Mucosa of stomach (tissue), 1 donor: ENCODE measurements at regions not wholly inside any gene's neighbourhood (a gene's known extent, or its start where the extent isn't known, plus 50 kb on each side); places are given as distances from the start of the nearest gene placed in this dataset.

ENCODE experiments used
- H3K27me3 ChIP-seq: one replicate; pipeline ENCODE4 v1.7.0; 2013; ENCODE audit warnings: mild to moderate bottlenecking, low read length; ENCODE audit not compliant: control insufficient read depth, insufficient read depth
- H3K36me3 ChIP-seq: one replicate; pipeline ENCODE4 v1.7.0; 2013; ENCODE audit warnings: low read length; ENCODE audit not compliant: control insufficient read depth, insufficient read depth
- H3K4me1 ChIP-seq: one replicate; pipeline ENCODE4 v1.7.0; 2013; ENCODE audit warnings: mild to moderate bottlenecking, low read length; ENCODE audit not compliant: control insufficient read depth, insufficient read depth
- H3K4me3 ChIP-seq: one replicate; pipeline ENCODE4 v1.7.0; 2013; ENCODE audit warnings: low read length
- H3K9ac ChIP-seq: one replicate; pipeline ENCODE4 v1.7.0; 2013; ENCODE audit warnings: mild to moderate bottlenecking, low read length, moderate library complexity
- H3K9me3 ChIP-seq: one replicate; pipeline ENCODE4 v1.7.0; 2013; ENCODE audit warnings: mild to moderate bottlenecking, low read length, moderate library complexity; ENCODE audit not compliant: control insufficient read depth
- donor health status: Pancreatic carcinoma.

GRCh38 chr6:41422161-41422560 is 86.8 kb downstream of the NCR2 start:
- Histone ChIP-seq H3K4me3 (no peak overlapping the region), H3K27me3 (no peaks in the 10 kb centered on the region), H3K9me3 (no peaks in the 10 kb centered on the region), H3K9ac (no peak overlapping the region), H3K36me3 (no peaks in the 10 kb centered on the region), H3K4me1 (peaks cover 29% of the 10 kb centered on the region)

- Histone ChIP-seq H3K27me3 (peaks cover 5% of the 10 kb centered on the region), H3K9me3 (no peaks in the 10 kb centered on the region), H3K4me3 (no peak overlapping the region), H3K4me1 (peaks cover 28% of the 10 kb centered on the region), H3K36me3 (no peaks in the 10 kb centered on the region), H3K9ac (no peak overlapping the region)
Observed at GRCh38 chr6:41423002-41423401, 87.6 kb downstream of the NCR2 start.

GRCh38 chr6:41424370-41425058 is 89.1 kb downstream of the NCR2 start:
- H3K4me3 ChIP-seq, result no peak overlapping the region
- H3K4me1 ChIP-seq, result peaks cover 34% of the 10 kb centered on the region
- H3K9me3 ChIP-seq, result no peaks in the 10 kb centered on the region
- peaks cover 5% of the 10 kb centered on the region for H3K27me3 ChIP-seq
- H3K9ac ChIP-seq, result no peak overlapping the region
- H3K36me3 ChIP-seq, result no peaks in the 10 kb centered on the region

DNA sequence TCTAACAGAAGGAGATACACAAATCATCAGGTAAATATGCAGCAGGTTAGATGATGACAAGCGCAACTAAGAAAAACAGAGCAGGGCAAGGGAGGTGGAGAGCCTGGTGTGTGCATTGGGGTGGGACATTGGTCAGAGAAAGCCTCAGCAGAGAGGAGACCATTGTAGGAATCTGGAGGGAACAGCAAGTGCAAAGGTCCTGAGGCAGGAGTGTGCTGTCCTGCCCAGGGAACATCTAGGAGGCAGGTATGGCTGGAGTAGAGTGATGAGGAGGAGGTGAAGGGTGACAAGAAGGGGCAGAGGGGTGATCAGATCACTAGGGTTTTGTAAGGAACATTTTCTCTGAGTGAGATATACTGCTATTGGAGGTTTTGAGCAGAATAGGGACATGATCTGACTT is 90.1 kb downstream of the NCR2 start:
- Histone ChIP-seq H3K9ac (no peak overlapping the region), H3K4me3 (no peak overlapping the region), H3K4me1 (peaks cover 40% of the 10 kb centered on the region), H3K36me3 (no peaks in the 10 kb centered on the region), H3K27me3 (peaks cover 5% of the 10 kb centered on the region), H3K9me3 (no peaks in the 10 kb centered on the region)

GRCh38 chr6:41426438-41426851 is 91.0 kb downstream of the NCR2 start:
- Histone ChIP-seq H3K4me3 (no peak overlapping the region), H3K9me3 (no peaks in the 10 kb centered on the region), H3K27me3 (peaks cover 5% of the 10 kb centered on the region)

DNA sequence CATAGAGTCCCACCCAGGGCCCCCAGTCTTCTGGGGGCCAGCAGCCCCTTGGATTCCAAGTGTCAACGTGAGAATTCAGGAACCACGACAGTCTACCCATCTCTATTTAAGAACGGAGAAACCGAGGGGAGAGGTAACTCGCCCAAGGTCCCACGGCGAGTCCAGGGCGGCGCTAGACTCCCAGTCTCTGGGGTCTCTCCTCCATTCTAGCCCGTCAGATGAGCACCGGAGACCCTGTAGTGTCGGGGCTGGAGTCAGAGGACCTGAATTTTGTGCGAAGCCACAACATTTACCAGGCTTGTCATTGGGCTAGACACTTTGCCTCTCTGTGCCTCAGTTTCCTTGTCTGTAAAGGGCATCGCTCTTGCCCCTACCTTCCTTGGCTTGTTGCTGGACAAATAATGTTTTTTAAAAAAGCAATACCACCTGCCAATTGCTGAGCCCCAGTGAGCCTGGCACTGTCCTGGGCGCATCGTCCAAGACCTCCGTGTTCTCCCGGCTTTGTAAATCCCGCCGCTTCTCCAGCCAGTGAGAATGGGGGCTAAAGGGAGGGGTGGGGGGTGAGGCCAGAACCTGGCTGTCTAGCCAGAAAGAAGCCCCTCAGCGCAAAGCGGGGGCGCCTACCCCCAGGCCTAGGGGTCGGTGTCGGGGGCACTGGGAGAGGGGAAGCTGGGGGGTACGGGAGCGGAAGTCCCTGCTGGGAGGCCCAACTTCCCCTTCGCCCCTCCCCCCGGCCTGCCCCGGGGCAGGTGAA is 91.7 kb downstream of the NCR2 start:
- Histone ChIP-seq H3K36me3 (no peaks in the 10 kb centered on the region), H3K27me3 (peaks cover 5% of the 10 kb centered on the region), H3K9ac (peak overlapping the region; percentile 74), H3K4me1 (peaks cover 45% of the 10 kb centered on the region), H3K9me3 (no peaks in the 10 kb centered on the region), H3K4me3 (peak overlapping the region; percentile 12)

More at GRCh38 chr6:41426438-41426851, 91.0 kb downstream of the NCR2 start:
- no peak overlapping the region for H3K9ac ChIP-seq
- no peaks in the 10 kb centered on the region for H3K36me3 ChIP-seq
- peaks cover 45% of the 10 kb centered on the region for H3K4me1 ChIP-seq

DNA sequence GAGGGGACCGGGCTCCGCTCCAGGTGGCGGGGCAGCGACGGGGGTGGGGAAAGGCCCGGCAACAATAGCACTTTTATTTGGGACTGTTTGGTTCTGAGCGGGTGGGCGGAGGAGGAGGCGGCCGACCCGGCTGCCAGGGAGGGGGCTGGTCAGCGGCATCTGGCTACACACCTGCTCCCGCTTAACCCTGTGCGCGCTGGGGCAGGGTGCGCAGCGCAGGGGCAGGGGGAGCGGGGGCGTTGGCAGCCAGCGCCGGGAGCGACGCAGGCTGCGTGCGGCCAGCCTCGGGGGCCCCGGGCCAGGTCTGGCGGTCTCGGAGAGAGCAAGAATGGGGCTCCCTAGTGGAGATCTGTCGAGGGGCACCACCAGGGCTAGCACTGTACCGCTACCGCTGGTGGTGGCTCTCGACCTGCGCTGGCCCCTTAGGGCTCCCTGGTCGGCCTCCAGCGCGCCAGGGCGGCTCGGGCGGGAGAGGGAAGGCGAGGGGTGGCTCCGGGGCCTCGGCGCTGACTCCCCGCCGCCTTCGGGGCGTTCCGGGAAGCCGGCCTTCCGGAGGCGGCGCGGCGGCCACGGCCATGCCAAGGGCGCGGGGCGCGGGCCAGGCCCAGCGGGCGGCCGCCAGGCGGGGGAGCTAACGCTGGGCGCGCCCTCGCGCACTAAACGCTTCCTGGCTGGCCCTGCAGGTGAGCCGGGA is 92.4 kb downstream of the NCR2 start:
- no peaks in the 10 kb centered on the region for H3K36me3 ChIP-seq
- peaks cover 5% of the 10 kb centered on the region for H3K27me3 ChIP-seq
- peak overlapping the region; percentile 12 for H3K4me3 ChIP-seq
- peaks cover 45% of the 10 kb centered on the region for H3K4me1 ChIP-seq
- no peaks in the 10 kb centered on the region for H3K9me3 ChIP-seq
- H3K9ac ChIP-seq, result peak overlapping the region; percentile 74

DNA sequence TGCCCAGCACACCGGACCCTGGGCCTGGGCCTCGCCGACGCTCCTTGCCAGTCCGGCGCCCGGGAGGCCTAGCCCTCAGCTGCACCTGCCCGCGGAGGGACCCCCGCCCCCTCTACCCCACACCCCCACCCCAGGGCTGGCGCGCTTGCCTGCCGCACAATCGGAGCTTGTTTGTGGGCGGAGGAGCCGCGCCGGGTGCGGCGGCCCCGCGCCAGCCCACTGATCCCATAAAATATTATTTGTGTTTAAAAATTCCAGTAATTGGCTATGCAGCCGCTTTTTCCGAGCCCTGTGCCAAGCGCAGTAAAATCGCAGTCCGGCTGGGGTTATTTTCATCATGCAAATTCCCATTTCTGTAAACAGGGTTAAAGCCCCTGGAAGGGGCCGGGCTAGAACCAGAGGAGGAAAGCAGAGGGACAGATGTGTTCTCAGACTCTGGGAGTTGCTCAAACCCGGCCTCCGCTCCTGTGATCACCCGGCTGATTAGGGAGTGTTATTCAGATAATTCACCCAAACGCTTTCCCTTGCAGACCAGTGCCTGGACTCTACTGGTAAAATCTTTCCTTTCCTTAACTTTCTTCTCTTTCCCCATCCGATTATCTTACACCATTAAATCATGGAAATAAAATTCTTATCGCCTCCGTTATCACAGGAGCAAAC is 93.1 kb downstream of the NCR2 start:
- H3K4me1 ChIP-seq, result peaks cover 45% of the 10 kb centered on the region
- no peak overlapping the region for H3K4me3 ChIP-seq
- H3K36me3 ChIP-seq, result no peaks in the 10 kb centered on the region
- H3K27me3 ChIP-seq, result peaks cover 5% of the 10 kb centered on the region
- peak overlapping the region; percentile 74 for H3K9ac ChIP-seq
- no peaks in the 10 kb centered on the region for H3K9me3 ChIP-seq

DNA sequence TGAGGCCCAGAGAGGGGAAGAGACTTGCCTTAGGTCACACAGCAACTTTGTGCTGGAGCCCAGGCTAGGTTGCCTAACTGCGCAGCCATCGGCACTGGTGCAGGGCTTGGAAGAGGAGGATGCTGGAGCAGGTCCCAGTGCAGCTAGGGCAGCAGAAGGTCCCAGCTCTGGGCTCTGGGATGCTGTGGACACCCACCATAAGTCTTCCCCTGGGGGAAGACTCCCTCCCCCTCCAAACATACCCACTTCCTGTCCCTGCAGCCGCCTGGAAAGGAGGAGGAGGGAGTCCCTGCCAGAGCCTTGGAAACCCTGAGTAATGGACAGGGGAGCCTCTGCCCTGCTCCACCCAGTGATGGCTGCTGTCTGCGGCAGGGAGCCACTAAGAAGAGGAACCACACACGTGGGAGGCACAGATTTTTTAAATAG is 93.6 kb downstream of the NCR2 start:
- Histone ChIP-seq H3K4me3 (no peak overlapping the region), H3K36me3 (no peaks in the 10 kb centered on the region), H3K9me3 (no peaks in the 10 kb centered on the region), H3K4me1 (peaks cover 44% of the 10 kb centered on the region), H3K9ac (peak overlapping the region; percentile 12), H3K27me3 (peaks cover 5% of the 10 kb centered on the region)

GRCh38 chr6:41429506-41430504 is 94.4 kb downstream of the NCR2 start:
- peaks cover 37% of the 10 kb centered on the region for H3K4me1 ChIP-seq
- no peak overlapping the region for H3K4me3 ChIP-seq
- no peaks in the 10 kb centered on the region for H3K36me3 ChIP-seq
- H3K9me3 ChIP-seq, result no peaks in the 10 kb centered on the region
- H3K9ac ChIP-seq, result no peak overlapping the region
- H3K27me3 ChIP-seq, result peaks cover 5% of the 10 kb centered on the region

GRCh38 chr6:41430875-41431274 is 95.5 kb downstream of the NCR2 start:
- Histone ChIP-seq H3K27me3 (peaks cover 5% of the 10 kb centered on the region), H3K4me1 (peaks cover 37% of the 10 kb centered on the region), H3K36me3 (no peaks in the 10 kb centered on the region), H3K9ac (no peak overlapping the region), H3K4me3 (no peak overlapping the region), H3K9me3 (no peaks in the 10 kb centered on the region)
